GM12878 (cell line): ENCODE measurements at regions not wholly inside any gene's neighbourhood (a gene's known extent, or its start where the extent isn't known, plus 50 kb on each side); places are given as distances from the start of the nearest gene placed in this dataset.

Source experiments
- ATAC-seq: fragments of 200-7000 bp; cut with Tn5 transposase; 3 replicates; pipeline ENCODE4 v1.9.1; 2020; ENCODE audit warnings: mild to moderate bottlenecking, moderate library complexity
- BruUV-seq: library from RNA; stranded (reverse); fragments of 400-500 nt; replicated peaks from 2 replicates; lab custom pipeline; 2021; lab: Mats Ljungman, UMichigan
- CTCF ChIA-PET: fragments of 300-600 bp; sonication (Branson Sonifier 250); formaldehyde crosslinking; extraction: SDS; loops from one replicate; lab custom pipeline; 2021; ENCODE audit warnings: inconsistent platforms; lab: Yijun Ruan, JAX
- POLR2A ChIA-PET: fragments of 350-600 bp; formaldehyde crosslinking; extraction: SDS; loops from one replicate; lab custom pipeline; 2021; ENCODE audit warnings: inconsistent platforms; lab: Charles Lee
- RAD21 ChIA-PET: fragments of 300-600 bp; sonication (Branson Sonifier 250); formaldehyde crosslinking; loops from one replicate; lab custom pipeline; 2023; ENCODE audit warnings: antibody characterized with exemption; ENCODE audit not compliant: unreplicated experiment; lab: Charles Lee
- SMC1A ChIA-PET: fragments of 300-600 bp; sonication (Branson Sonifier 250); formaldehyde crosslinking; loops from one replicate; lab custom pipeline; 2023; ENCODE audit not compliant: unreplicated experiment, uncharacterized antibody; lab: Charles Lee
- DNase-seq: peaks from one replicate; pipeline ENCODE4 v3.0.0-alpha.2; 2011; ENCODE audit warnings: low read depth, low spot score
- FAIRE-seq: peaks from 3 replicates; lab custom pipeline; 2011; peaks lifted over from hg19 to GRCh38; lab: Jason Lieb, UNC
- H2AFZ ChIP-seq: 2 replicates; pipeline ENCODE4 v1.6.0; 2011; ENCODE audit warnings: low read depth, low read length, control low read depth; ENCODE audit not compliant: control insufficient read depth
- H3K27ac ChIP-seq: 2 replicates; pipeline ENCODE4 v1.5.1; 2011; ENCODE audit warnings: control low read depth; ENCODE audit not compliant: control insufficient read depth, insufficient read depth
- H3K27me3 ChIP-seq, 2 experiments: replicated peaks in 1 of 2; 2 replicates each; pipeline versions ENCODE4 v1.6.0 to v1.6.1; 2011; ENCODE audit warnings: low read length in 1 of 2; ENCODE audit not compliant: control insufficient read depth in 2 of 2, insufficient read depth in 2 of 2
- H3K36me3 ChIP-seq, 2 experiments: 2 replicates each; pipeline ENCODE4 v1.5.1; 2011; ENCODE audit warnings: low read length in 1 of 2; ENCODE audit not compliant: control insufficient read depth in 2 of 2, insufficient read depth in 2 of 2
- H3K4me1 ChIP-seq: 2 replicates; pipeline ENCODE4 v1.6.1; 2011; ENCODE audit warnings: mild to moderate bottlenecking, low read length, moderate library complexity, mixed read lengths; ENCODE audit not compliant: control insufficient read depth, insufficient read depth
- H3K4me2 ChIP-seq: 2 replicates; pipeline ENCODE4 v1.6.0; 2011; ENCODE audit warnings: control low read depth; ENCODE audit not compliant: control insufficient read depth, insufficient read depth
- H3K4me3 ChIP-seq: fragments of 200-600 bp; sonication (generic); 2 replicates; pipeline ENCODE4 v1.5.1; 2016
- H3K79me2 ChIP-seq: 2 replicates; pipeline ENCODE4 v1.6.0; 2011; ENCODE audit warnings: low read length; ENCODE audit not compliant: control insufficient read depth, insufficient read depth
- H3K9ac ChIP-seq: 2 replicates; pipeline ENCODE4 v1.8.0; 2011; ENCODE audit warnings: low read length, control low read depth, mixed read lengths; ENCODE audit not compliant: control insufficient read depth, insufficient read depth
- H3K9me3 ChIP-seq: replicated peaks from 3 replicates; pipeline ENCODE4 v1.5.1; 2011; ENCODE audit warnings: mild to moderate bottlenecking, low read length; ENCODE audit not compliant: control insufficient read depth, insufficient read depth
- H4K20me1 ChIP-seq: 2 replicates; pipeline ENCODE4 v1.6.0; 2011; ENCODE audit not compliant: control insufficient read depth, insufficient read depth
- CHD2 ChIP-seq: IDR thresholded peaks from 2 replicates; pipeline ENCODE4 v1.6.1; 2011; ENCODE audit warnings: low read depth, low read length, improper control_type of control experiment, borderline replicate concordance
- MYB ChIP-seq: fragments of 150-350 bp; IDR thresholded peaks from 2 replicates; pipeline ENCODE4 v1.6.1; 2014; ENCODE audit warnings: mild to moderate bottlenecking, low read depth, low read length, borderline replicate concordance
- RBBP5 ChIP-seq: fragments of 200-600 bp; sonication (generic); conservative IDR thresholded peaks from 2 replicates; pipeline ENCODE4 v1.6.1; 2016
- SUPT20H ChIP-seq: IDR thresholded peaks from 2 replicates; pipeline ENCODE4 v1.6.1; 2011; ENCODE audit warnings: low read depth, mild to moderate bottlenecking, low read length, moderate library complexity, borderline replicate concordance; ENCODE audit not compliant: control insufficient read depth
- whole genome bisulfite sequencing: methylation state at CpG from one replicate; pipeline ENCODE4 v1.1.6; 2016; ENCODE audit warnings: low lambda C conversion rate; ENCODE audit not compliant: insufficient replicate concordance, insufficient coverage; ENCODE audit errors: missing lambda C conversion rate; 5-methylcytosine and 5-hydroxymethylcytosine counted together
- in situ Hi-C: fragments of 300-500 bp; cut with MboI; formaldehyde crosslinking; loops from 9 replicates; pipeline ENCODE4 v1.14.3; 2018; ENCODE audit warnings: mixed read lengths
- intact Hi-C: fragments of 100-400 bp; cut with micrococcal nuclease; formaldehyde crosslinking; loops from one replicate; pipeline ENCODE4 v1.14.2; 2022; ENCODE audit not compliant: unreplicated experiment
- TF ChIP-seq, protein P1 (sequence below): fragments of 450-650 bp; formaldehyde crosslinking; IDR thresholded peaks from 2 replicates; pipeline ENCODE4 v1.5.0; 2022; ENCODE audit warnings: mild to moderate bottlenecking, missing genetic modification characterization

DNA sequence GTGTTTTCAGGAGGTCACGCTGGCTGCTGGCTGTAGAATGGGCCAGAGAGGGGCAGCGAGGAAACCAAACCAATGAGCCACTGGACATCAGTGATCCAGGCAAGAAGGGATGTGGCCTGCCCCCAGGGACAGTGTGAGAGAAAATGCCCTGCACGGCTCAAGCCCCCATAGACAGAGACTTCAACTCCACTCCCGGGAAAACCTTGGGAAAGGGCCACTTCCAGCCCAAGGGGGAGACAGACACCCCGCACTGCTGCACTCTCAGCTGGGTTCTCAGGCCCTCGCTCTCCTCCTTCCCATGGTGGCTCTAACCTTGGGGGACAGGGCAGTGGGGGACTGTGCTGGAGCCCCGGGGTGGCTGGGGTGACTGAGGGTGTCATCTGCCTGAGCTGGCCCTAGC, 172.0 kb downstream of the KATNAL1 start:
- no peaks in the 10 kb centered on the region for H3K36me3 ChIP-seq
- H3K4me2 ChIP-seq = no peak overlapping the region
- POLR2A ChIA-PET = no interaction called here
- no peak overlapping the region for H3K27ac ChIP-seq
- H3K79me2 ChIP-seq = no peaks in the 10 kb centered on the region
- H3K9me3 ChIP-seq = no peaks in the 10 kb centered on the region; the same call in 2 of the 3 replicates
- SMC1A ChIA-PET = interaction anchor here (0.8 to 4.9 kb wide), 4 partner anchors 9 to 198 kb away, joined by 3 to 64 read pairs (median 4); no protein-coding TSS in a partner anchor
- H3K9ac ChIP-seq = no peak overlapping the region
- intact Hi-C loops (no loop called here), in situ Hi-C loops (loop anchor here (5.0 kb wide), 1 partner anchor 197 kb away; no protein-coding TSS in a partner anchor)
- H2AFZ ChIP-seq = no peak overlapping the region
- TF ChIP-seq RBBP5 = no peak
- no peak for TF ChIP-seq SUPT20H
- TF ChIP-seq MYB = no peak
- no peak for TF ChIP-seq CHD2
- TF ChIP-seq, protein P1, sequence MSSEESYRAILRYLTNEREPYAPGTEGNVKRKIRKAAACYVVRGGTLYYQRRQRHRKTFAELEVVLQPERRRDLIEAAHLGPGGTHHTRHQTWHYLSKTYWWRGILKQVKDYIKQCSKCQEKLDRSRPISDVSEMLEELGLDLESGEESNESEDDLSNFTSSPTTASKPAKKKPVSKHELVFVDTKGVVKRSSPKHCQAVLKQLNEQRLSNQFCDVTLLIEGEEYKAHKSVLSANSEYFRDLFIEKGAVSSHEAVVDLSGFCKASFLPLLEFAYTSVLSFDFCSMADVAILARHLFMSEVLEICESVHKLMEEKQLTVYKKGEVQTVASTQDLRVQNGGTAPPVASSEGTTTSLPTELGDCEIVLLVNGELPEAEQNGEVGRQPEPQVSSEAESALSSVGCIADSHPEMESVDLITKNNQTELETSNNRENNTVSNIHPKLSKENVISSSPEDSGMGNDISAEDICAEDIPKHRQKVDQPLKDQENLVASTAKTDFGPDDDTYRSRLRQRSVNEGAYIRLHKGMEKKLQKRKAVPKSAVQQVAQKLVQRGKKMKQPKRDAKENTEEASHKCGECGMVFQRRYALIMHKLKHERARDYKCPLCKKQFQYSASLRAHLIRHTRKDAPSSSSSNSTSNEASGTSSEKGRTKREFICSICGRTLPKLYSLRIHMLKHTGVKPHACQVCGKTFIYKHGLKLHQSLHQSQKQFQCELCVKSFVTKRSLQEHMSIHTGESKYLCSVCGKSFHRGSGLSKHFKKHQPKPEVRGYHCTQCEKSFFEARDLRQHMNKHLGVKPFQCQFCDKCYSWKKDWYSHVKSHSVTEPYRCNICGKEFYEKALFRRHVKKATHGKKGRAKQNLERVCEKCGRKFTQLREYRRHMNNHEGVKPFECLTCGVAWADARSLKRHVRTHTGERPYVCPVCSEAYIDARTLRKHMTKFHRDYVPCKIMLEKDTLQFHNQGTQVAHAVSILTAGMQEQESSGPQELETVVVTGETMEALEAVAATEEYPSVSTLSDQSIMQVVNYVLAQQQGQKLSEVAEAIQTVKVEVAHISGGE = no peak
- ATAC-seq = no peak
- CTCF ChIA-PET = interaction anchor here (0.6 to 8.0 kb wide), 5 partner anchors 23 to 446 kb away, joined by 3 to 94 read pairs (median 31); no protein-coding TSS in a partner anchor
- DNase-seq = no peak
- peaks cover 1% of the 10 kb centered on the region; the same call in 1 of the 2 replicates for H3K4me1 ChIP-seq
- no peaks in the 10 kb centered on the region for H4K20me1 ChIP-seq
- 53% methylated on average over 7 of the region's 7 CpGs for whole genome bisulfite sequencing
- no peak overlapping the region for H3K4me3 ChIP-seq
- BruUV-seq = no TSS peak
- H3K27me3 ChIP-seq = no peaks in the 10 kb centered on the region
- RAD21 ChIA-PET = interaction anchor here (1.6 to 4.1 kb wide), 4 partner anchors 11 to 661 kb away, joined by 3 to 40 read pairs (median 22); no protein-coding TSS in a partner anchor
- FAIRE-seq = no peak
